NCI-H748 treated with DMSO at 0.1 percent for 48 hours (cell line): ENCODE measurements at regions not wholly inside any gene's neighbourhood (a gene's known extent, or its start where the extent isn't known, plus 50 kb on each side); places are given as distances from the start of the nearest gene placed in this dataset.
"Not testable (repeated sequence)": the region's sequence is repeated elsewhere in the genome, so short reads cannot be mapped to it uniquely, and the experiment has no call there.

Experiments
- DNase-seq: peaks from one replicate; lab custom pipeline; 2025; lab: John Stamatoyannopoulos, UW

DNA sequence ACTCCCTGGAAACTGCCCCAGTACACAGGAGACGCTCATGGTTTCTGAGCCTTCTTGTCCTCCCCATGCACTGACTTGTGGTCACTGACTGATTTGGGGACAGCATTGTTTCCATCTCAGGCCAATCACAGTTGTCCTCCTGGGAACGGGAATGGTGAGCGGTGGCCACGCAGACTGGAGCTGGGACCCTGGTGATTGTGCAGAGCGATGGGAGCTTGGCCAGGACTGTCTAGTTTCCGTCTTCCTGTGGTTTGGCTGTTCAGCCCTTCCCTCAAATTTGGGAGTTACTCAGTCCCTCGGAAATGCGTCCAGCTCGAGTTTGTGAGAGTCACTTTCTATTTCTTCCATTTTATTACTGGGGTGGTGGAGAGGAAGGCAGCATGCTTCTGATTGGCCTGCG lies 250.9 kb downstream of the ACTR3B start:
- DNase-seq, result no peak

DNA sequence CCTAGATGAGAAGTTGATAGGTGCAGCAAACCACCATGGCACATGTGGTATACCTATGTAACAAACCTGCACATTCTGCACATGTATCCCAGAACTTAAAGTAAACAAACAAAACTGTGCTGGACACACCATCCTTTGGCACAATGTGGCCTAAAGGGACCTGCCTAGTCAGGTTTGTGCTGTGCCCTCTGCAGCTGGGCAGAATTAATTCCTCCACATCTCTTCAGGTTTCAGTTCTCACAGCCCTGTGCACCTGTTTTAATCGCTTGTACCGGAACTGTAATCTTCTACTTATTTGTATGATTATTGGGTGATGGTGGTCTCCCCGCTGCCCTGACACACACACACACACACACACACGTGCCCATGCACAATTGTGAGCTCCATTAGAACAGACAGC lies 252.7 kb downstream of the ACTR3B start:
- DNase-seq, result no peak

DNA sequence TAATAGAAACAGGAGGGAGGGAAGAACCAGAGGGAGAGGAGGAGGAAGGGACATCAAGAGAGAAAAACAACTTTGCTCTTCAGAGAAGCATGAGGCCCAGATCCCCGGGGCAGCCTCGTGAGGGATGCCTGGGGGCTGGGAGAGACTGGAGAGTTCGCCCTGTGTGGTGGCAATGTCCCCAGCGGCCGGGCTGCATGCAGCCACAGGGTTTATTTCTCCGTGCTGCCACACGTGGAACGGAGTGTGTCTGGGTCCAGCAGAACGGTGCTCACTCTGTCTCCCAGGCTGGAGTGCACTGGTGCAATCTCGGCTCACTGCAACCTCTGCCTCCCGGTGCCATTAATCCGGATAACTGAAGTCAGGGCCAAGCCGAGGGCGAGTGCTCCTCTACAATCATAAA lies 257.7 kb downstream of the ACTR3B start:
- DNase-seq, result no peak

DNA sequence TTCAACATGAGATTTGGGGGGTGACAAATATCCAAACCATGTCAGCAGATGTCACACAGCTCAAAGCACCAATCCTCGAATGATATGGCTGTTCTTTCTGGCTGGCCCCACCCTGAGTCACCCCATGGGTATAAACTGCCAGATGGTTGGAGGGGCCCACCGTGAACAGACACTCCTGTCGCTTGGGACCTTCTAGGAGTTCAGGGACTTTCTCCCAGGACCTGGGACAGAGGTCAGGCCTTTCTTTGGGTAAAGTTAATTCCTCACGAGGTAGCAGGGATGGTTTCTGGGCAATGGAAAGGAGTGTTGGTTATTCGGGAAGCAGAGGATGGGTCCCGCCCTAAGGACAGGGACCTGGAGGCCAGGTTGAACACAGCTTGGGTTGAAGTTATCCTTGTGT lies 262.0 kb downstream of the ACTR3B start:
- DNase-seq, result no peak

DNA sequence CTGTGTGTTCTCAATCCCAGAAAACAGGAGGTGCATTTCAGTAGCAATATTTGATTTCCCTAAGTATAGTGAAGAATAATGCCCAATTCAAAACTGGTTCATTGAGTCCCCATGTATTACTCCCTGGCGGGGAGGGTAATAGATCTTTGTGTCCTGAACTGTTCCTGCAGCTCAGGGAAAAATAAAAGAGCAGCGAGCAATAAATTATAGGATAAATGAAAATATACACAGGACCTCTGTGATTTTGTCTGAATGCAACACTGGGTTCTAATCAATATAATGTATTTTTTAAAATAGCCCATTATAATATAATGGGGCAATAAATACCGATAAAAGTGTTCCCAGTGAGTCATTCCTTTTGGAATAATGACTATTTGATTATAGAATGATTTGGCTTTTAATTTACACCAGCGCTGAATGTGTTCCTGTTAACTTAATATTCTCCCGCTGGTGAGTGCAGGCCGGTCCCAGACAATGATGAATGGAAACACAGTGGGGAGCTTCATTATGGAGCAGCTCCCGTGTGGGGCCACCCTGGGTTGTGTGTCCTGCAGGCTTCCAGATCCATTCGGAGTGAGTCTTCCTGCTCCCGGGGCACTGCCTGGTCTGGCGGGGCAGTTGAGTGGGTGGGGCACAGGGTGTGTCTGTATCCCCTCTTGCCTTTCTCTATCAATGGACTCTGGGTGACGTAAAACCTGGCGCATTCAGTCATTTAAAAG lies 263.1 kb downstream of the ACTR3B start:
- peak; percentile 27 for DNase-seq

DNA sequence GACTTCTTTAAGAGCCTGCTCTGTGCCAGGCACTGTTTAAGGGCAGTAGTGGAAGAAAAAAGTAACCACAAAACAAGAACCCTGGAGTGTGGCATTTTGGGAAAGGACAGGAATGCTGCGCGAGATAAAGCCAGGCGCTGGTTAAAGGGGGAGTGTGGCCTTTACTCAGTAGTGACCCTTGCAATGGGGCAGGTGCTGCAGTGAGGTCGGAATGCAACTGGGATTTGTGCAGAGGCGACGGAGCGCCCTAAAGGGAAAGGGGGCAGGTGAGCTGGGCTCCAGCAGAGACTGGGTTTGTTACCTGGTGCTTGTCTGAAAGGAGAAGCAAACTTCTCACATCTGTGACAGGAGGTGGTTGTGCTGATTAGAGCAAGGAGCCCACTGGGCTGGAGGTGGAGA lies 263.6 kb downstream of the ACTR3B start:
- DNase-seq, result no peak

DNA sequence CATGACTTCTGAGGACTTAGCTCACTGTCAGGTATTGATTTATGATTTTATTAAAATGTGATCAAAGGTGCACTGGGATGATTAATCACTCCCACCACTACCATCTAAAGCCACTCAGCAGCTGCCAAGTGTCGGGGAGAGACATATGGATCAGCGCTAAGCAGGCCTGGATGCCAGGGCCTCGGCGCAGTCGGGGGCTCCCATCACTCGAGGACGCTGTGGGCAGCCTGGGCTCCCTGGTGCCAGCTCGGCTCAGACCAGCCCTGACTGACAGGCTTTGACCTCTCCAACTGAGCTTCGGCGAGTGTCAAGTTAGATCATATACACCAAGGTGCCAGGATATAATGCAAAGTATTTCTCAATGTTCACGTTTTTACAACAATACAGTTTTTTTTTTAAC lies 267.7 kb downstream of the ACTR3B start:
- no peak for DNase-seq

DNA sequence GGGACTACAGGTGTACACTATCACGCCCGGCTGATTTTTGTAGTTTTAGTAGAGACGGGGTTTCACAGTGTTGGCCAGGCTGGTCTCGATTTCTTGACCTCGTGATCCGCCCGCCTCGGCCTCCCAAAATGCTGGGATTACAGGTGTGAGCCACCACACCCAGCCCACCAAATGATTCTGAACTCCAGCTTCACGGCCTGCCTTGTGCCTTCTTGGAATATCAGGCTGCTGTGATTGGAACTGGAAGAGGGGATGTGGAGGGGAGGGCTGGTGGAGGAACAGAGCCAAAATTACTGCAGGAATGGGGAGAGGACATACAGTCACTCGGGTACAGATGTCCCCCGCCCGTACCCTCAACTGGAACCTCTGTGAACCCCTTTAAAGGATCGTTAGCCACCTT lies 268.4 kb downstream of the ACTR3B start:
- no peak for DNase-seq

DNA sequence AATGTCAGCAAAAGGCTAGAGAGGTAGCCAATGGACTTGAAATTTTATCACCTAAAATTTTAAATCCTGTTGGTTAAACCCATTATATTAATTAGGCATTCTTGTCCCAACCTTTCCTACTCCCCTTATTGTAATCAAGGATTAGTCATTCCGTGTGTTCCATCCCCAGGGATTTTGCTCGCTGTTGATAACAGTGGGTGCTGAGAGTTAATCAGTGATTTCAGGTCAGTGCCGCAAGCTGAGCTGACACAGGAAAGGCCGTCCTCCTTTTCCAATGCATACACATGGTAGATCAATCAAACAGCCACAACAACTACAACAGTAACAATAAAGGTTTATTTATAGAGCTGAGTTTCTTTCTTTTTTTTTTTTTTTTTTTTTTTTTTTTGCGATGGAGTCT lies 271.4 kb downstream of the ACTR3B start:
- no peak for DNase-seq

DNA sequence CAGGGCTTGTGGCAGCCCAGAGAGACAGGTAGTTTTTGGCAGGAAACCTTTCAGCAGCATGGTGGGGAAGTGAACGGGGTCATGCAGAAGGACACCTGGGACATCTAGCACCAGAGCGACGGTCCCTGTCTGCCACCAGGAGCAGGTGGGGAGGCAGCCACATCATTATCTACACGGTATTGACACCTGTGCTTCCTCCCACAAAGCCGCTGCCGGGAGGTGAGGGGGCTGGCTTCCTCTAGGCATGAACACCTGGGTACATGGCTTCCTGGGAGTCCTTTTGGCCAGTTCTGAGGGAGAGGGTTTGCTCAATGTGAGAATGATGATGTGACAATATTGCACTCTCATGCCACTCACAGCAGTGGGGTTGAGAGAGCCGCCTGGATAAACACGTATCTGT lies 275.2 kb downstream of the ACTR3B start:
- no peak for DNase-seq

DNA sequence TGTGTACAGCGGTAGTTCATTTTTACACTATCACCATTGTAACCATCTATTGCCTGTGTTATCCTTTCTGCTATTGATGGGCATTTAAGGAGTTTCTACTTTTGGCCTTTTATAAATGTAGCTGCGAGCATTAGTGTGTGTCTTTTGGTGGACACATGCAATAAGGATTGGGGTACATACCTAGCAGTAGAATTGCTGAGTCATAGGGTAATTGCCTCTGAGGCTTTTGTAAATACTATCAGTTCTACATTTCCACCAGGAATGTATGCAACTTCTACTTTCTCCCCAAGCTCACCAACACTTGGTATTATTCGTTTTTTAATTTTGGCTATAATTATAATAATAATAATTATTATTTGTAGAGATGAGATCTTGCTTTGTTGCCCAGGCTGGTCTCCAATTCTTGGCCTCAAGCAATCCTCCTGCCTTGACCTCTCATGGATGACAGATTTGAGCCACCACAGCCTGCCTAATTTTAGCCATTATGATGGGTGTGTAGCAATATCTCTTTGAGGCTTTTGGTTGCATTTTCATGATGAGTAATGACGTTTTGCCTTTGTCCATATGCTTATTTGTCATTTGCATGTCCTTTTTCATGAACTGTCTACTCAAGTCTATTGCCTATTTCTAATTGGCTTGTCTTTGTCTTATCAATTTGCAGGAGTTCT lies 277.0 kb downstream of the ACTR3B start:
- DNase-seq, result no peak

DNA sequence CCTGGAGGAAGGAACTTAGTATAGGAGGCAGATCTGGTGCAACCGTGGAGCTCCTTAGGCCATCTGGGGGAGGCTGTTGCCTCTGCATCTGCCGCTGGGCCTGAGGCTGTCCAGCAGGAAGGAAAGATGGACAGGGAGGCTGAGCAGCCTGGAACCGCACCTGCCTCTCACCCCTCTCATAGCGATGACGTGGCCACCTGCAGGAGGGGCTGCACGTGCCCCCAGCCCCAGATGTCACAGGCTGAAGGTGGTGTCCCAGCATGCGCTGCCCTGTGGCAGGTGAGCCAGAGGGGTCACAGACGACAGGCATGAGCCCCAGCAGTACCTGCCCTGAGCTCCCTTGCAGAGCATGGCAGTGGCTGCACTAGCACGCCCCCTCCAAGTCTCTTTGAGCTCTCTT lies 283.9 kb downstream of the ACTR3B start:
- no peak for DNase-seq

DNA sequence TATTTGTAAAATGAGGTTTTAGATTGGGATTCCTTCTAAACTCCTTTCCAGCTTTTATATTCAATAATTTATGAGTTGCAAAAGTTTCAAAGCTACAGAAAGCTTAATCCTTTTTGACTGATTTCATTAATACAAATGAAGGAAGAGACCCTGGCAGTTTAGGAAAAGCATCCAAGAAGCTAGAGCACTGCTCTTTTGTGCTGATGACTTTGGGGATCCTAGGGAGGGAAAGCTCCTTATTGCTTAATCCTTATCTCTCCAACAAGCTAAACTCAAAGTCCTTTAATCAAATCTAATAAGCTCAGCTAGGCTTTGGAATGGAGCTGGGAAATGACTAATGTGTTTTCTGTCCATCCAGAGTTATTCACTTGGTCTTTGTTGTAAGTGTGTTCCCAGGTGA lies 285.4 kb downstream of the ACTR3B start:
- DNase-seq, result no peak

DNA sequence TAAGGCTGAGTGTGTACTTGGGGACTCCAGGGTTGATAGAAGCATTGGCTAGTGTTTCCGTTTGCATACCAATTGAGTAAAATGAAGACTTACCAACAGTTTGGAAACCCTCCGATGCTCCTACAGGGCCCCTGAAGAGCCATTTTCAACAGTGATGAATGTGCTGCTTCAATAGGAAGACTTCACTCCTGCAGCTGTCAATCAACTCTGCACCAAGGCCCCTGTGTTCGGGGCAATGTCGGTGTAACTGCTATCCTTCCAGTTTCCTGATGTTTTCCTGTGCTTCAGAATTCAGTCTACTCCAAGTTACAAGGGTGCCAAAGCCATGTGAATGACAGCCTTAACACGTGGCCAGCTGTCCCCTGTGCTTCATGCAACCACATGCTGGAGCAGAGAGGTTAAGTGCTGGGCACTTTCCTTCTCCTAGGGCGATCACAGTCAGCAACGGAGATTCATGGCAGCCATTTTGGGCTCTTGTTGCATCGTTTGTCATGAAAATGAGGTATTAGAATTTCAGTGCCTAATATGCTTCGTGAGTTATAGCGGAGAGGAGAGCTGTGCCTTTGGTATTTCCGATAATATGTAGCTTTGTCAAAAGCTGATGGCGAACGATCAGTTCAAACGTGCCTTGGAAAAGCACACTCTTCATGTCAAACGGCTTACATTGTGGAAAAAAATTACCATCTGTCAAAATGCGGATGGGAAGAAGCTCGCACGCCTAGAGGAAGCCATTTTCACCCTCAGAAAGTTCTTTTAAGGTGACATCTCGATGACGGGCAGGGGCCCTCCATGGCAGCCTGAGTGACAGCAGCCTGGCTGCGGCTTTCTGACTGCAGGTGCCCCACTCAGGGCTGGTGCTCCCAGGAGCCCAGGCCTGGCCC lies 287.8 kb downstream of the ACTR3B start:
- DNase-seq, result no peak

DNA sequence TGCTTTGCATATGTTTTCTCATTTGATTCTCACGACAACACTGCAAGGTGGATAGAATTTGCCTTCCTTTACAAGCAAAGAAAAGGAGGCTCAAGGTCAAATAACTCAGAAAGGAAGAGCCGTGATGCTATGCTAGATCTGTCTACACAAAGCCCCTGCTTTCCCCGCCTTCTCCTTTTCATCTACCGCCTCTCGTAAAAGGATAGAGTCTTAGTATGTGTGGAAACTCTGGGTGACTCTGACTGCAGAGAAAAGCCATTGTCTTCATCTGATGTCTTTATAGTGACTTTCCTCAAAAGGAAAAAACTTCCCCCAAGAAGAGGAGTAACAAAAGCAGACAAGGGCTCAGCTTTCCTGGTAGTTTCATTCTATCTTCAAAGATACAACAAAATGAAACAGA lies 292.7 kb downstream of the ACTR3B start:
- DNase-seq, result no peak

DNA sequence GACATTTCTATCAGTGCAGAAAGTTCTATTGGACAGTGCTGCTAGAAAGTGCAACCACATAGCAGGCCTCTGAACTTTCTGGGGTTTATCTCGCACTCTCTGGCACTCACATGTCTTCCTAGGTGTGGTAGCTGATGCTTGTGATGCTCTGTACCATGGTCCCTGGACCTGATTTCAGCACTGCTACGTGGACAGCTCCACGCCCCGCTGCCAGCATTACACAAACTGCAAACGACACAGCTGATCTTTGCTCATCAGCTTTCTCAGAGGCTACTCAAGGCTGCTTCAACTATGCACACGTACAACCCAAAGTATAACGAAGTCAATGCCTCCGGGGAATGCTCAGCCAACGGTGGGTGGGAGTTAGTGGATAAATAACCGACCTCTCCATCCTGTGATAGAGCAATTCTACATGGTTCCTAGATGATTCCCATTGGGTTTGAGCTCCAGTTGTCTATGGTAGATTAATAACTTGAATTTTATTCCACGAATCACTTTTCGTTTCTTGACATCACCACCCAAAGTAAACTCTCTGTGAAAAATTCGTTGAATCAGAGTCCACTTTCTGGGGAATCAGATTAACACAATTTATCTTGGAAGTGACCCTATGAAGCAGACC lies 302.5 kb downstream of the ACTR3B start:
- DNase-seq, result no peak

DNA sequence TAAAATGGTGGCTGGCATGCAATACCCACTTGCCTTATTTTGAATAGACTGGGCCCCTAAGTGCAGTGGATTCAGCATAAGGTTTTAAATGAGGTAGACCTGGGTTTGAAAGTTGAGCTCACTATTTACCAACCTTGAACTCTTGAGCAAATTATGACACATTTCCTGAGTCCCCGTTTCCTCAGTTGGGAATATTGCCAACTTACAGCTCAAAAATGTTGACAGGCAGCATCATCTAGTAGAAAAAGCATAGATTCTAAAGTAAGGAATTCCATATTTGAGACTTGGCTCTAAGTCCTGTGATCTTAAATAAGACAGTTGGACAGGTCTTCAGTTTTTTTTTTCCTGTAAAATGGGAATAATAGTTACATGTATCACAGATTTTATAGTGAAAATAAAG lies 305.5 kb downstream of the ACTR3B start:
- no peak for DNase-seq

DNA sequence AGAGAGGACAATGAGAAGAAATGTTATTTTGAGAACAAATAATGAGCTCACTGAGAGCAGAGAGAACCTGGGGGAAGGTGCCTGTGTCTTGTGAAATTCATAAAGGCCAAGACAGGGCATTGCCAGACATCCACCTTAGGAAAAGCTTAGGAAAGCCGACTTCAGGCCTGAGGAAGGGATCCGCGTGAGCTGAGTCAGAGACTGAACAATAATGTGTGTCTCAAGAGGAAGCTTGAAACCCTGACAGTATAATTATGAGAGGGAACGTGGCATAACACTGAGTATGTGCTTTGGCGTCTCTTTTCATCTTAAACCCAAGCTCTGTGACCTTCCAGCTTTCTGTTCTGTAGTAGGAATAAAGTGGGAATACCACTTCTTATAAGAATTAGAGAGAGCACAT lies 307.2 kb downstream of the ACTR3B start:
- DNase-seq, result no peak

DNA sequence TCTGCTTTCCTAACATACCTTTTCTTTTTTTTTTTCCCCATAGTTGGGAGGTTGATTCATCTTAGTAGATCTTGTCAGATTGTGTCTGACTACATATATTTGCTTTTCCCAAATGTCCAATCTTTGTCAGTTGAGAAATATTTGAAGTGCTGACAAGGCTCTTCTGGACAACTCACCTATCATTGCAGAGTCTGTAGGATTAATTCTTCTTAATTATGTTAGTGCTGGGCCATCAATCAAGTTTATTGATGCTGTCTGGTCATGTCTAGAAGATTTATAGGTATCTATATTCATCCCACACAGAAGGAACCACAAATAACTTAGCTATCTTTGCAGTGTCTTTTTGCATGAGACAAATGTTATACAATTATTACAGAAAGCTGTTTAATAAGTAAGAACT lies 310.6 kb downstream of the ACTR3B start:
- no peak for DNase-seq

DNA sequence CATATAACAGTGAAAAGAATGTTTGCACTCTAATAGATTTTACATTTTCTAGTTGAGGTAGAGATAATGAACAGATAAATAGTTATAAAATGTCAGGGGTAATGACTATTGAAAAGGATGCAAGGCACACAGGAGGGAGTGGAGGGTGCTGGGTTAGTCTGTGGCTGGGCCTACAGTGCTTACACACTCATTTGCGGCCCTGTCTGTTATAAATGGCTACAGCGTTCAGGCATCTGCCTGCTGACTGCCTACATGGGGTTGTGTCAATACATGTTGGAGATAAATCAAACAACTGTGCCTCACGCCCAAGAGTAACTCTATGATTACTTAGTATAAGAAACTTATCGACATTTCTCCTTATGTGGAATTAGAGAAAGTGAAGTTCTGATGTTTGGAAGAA lies 313.3 kb downstream of the ACTR3B start:
- no peak for DNase-seq

DNA sequence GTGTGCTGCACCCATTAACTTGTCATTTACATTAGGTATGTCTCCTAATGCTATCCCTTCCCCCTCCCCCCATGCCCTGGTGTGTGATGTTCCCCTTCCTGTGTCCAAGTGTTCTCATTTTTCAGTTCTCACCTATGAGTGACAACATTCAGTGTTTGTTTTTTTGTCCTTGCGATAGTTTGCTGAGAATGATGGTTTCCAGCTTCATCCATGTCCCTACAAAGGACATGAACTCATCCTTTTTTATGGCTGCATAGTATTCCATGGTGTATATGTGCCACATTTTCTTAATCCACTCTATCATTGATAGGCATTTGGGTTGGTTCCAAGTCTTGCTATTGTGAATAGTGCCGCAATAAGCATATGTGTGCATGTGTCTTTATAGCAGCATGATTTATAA lies 316.7 kb downstream of the ACTR3B start:
- not testable (repeated sequence) for DNase-seq

DNA sequence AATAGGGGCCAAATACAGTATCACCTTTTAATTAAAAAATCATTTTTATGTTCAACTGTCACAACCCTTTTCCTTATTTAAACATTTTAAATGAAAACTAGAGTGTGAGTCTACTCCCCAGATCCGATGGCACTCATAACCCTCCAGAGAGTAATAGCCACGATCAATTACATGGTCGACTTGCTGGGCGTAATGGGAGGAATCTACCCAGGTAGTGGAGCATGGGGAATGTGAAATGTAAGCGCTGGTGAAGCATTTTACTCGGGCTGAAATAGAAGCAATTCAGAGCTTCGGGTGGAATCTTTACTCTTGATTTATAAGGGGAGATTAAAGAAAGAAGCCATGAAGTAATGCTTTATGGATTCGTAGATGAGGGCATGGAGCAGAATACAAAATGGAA lies 321.9 kb downstream of the ACTR3B start:
- no peak for DNase-seq

DNA sequence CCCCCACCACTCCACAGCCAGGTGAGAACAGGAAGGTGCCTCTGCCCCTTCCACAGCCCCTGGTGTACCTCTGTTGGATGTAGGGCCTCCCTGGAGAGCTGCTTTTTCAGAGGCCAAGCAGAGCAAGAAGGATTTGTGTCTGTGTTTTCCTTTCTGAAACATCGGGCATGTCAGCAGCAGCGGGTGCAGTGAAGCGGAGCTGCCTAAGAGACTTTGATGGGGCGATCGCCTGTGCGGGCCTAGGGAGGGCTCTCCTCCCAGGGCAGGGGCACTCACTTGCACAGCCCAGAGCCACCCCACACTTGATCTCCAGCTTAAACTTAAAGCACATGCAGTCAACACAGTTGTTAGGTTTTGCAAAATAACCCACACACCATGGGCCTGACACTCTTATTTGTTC lies 324.7 kb downstream of the ACTR3B start:
- no peak for DNase-seq
